GM21576 (cell line): ENCODE measurements at regions not wholly inside any gene's neighbourhood (a gene's known extent, or its start where the extent isn't known, plus 50 kb on each side); places are given as distances from the start of the nearest gene placed in this dataset.
A peak's percentile ranks its signal among the peaks of the same experiment; 100 is the strongest.
"Not testable (repeated sequence)": the region's sequence is repeated elsewhere in the genome, so short reads cannot be mapped to it uniquely, and the experiment has no call there.

Experiments used
- ATAC-seq: cut with Tn5 transposase; IDR thresholded peaks from one replicate; pipeline ENCODE4 v1.9.1; 2021; ENCODE audit warnings: mild to moderate bottlenecking, moderate library complexity; ENCODE audit not compliant: unreplicated experiment

- no peak for ATAC-seq
Observed at GRCh38 chr3:161689584-161690298, 193.1 kb downstream of the OTOL1 start.

DNA sequence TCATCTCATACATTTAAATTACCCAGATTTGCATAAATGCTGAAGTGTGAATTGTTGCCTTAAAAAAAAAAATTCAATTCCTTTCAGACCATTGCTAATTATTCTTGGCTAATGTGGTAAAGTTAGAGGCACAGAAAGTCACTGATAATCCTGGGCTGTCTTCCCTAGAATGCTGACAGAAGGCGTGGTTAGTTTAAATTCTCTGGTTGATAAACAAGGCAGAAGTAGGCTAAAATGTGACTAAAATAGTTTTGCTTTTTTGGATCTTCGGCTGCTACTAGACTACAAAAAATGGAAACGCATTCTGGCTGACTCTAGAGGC, 193.7 kb downstream of the OTOL1 start:
- no peak for ATAC-seq

GRCh38 chr3:161691677-161692076, 195.1 kb downstream of the OTOL1 start:
- ATAC-seq: no peak

- ATAC-seq: no peak
Observed at GRCh38 chr3:161694682-161695564, 198.3 kb downstream of the OTOL1 start.

DNA sequence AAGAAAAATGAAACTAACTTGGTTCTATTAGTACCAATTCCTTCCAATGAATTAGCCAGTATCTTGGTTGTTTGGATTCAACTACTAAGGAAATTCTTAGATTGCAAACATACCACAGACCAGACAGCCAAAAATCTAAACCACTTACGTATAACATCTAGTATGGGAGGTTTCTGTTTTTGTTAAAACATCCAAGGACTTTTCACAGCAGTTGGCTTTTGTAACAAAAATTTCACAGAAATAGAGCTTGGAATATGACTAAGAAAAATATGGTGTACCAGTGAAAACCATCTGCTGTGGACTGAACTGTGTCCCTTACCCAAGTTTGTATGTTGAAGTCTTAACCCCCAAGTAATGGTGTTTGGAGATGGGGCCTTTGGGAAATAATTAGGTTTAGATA, 199.2 kb downstream of the OTOL1 start:
- ATAC-seq: no peak

DNA sequence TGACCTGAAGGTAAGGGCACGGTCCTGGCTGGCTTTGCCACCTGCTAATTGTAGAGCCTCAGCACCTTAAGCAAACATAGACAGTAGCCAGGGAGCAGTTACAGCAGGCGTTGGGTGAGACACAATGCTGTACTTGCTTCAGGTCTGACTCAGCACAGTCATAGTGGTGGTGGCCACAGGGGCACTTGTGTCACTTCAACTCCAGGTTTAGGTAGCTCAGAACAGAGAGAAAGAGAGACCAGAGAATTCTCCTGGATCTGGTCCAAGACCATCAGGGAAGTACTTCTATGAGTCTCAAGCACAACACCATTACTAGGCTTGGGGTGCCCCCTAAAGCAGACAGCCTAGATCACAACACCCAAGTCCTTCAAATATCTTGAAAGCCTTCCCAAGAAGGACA, 204.4 kb downstream of the OTOL1 start:
- no peak for ATAC-seq

- ATAC-seq: not testable (repeated sequence)
Observed at GRCh38 chr3:161707253-161707652, 210.6 kb downstream of the OTOL1 start.

- no peak for ATAC-seq
Observed at GRCh38 chr3:161713731-161714130, 217.1 kb downstream of the OTOL1 start.

DNA sequence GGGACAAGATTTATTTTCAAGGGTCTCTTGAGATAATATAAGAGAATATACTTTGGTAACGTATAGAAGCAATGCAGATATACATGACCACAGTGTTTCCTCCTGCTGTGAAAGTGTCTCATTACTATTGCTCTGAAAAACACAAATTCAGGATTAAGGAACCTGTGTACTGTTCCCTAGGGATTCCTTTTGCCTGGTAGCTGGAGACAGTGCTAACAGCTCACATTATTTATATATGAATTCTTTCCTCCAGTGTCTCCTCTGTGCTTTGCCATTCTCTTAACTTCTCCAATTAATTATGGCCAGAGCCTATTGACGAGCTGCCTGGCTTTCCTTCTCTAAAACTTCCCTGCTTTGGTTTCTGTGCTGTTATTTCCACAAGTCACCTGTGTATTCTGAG, 235.4 kb downstream of the OTOL1 start:
- no peak for ATAC-seq

DNA sequence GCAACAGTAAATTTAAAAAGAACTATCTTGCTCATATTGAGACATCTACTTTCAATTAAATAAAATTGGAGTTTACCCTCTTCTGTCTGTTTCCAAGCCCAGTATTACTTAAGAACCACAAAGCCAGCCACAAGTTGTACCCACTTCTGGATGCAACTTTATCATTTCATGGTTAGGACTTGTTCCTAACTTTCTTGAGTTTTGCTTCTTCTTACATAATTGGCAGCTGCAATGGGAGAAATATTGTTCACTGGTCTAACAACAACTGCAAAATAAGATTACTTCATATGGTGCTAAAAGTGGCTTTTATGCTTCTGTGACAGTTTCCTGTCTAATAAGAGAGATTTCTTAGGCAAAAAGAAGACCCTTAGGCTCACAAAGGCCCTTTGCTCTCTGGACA, 240.6 kb downstream of the OTOL1 start:
- ATAC-seq: no peak

DNA sequence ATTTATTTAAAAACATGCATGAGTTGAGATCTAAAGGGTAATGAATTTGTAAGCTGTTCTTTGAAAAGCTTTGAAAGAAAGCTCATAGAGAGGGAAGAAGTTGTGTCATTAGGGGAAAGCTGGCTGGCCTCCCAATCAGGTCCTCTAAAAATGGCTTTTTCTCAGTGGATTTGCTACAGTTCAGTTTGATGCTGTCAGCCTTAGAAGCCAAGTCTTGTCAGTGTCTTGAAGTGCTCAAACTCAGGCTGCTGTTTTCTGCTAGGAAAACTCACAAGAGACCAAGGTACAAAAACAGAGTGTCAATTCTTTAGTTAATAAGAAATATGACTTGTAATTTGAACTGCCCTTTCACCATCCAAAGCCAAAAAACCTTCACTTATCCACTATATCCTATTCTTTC, 243.8 kb downstream of the OTOL1 start:
- no peak for ATAC-seq

GRCh38 chr3:161744366-161744765, 247.8 kb downstream of the OTOL1 start:
- ATAC-seq: no peak

DNA sequence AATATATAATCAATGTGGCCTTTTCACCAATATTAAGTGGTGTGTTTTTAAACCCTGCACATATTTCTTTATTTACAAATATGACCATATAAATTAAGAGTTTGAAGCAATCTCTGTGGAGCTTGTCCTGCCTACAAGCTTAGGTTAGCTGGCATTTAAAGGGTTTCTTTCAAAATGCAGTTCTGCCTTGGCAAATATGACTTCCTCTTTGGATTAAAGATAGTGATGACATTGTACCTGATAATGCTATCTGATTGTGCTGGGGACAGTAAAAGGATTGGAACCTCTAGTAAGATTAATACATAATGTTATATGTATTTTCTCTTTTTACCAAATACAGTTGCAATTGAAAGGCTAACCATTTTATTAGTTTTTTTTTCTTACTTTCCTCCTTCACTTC, 249.1 kb downstream of the OTOL1 start:
- no peak for ATAC-seq

- ATAC-seq: no peak
Observed at GRCh38 chr3:161748049-161748448, 251.4 kb downstream of the OTOL1 start.

- ATAC-seq: no peak
Observed at GRCh38 chr3:161754420-161755053, 257.9 kb downstream of the OTOL1 start.

DNA sequence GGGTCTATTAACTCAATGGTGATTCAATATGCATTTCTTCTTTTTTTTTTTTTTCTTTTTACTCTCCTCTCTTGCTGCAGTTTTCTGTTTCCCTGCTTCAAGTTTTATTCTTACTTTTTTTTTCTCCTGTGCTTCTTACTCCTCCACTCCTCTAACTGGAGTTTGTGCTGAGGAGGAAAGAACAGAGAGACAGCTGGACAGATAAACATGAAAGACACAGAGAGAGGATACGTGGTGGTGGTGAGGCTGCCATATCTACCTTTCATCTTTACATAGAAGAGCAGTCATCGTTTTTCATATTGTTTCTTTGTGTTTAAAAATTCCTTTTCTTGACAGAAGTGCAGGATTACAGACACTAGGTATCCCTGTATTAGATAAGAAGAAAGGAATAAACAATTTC, 262.8 kb downstream of the OTOL1 start:
- ATAC-seq: no peak

DNA sequence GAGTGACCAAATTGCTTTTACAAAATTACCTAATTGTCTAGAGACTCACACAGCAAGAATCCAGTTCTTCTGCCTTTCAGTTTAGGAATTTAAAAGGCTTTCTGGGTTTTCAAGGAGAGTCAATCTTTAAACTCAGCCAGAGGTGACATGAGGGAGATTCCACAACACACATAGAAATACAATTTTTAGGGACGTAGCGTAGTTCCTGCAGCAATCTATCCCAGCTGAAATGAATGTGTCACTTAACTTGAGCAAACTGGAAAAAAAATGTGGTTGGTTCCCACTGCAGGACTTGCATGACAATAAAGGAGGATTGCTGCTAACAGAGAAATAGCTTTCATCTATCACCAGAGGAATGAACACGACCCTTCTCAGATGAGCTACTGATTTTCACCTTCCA, 269.7 kb downstream of the OTOL1 start:
- ATAC-seq: no peak

GRCh38 chr3:161770484-161771386, 274.1 kb downstream of the OTOL1 start:
- peak; percentile 74 for ATAC-seq

DNA sequence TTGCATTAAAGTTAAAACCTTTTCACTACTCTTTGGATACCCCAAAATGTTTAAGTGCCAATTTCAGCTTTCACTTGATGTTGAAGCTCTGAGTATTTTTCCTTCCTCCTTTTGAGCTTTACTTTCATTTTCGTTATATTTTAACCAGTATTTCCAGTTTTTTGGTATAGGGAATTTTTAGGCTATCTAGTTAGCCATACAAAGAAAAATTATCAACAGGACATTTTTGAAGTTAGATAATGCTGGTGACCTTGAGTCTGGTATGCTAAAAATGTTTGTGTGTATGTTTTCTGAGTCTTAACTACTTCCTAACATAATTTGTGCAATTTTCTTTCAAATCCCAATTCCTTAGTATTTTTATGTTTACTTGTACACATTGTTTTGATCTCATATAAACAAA, 284.8 kb downstream of the OTOL1 start:
- ATAC-seq: no peak

DNA sequence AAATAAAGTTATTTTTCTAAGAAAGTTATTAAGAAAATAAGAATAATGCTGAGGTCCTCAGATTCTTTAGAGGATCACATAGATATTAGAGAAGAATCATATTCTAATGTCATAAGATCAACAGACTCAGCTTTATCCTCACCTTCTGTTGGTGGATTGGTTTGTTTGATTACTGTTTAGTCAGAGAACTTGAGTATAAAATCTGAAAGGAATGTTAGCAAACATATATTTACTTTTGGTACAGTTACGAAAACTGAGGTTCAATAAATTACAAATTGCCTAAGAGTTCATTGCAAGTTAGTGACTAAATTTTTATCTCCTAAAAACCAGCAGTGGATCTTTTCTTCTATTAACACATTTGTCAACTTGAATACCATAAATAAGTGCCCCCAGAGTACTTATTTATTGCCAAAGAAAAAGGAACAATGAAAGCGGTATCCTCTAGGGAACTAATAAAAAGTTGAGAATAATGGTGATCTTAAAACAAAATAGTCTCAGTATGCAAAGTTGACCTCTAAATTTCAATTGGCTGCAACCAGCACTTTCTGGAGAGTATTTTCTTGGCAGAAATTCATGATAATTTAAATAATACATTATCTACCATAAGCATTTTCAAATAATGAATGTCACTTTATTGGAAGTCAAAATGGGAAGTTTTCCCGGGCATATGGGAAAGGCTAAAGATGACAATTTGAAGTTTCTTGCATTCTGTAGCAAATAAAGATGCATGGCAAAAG, 296.8 kb downstream of the OTOL1 start:
- ATAC-seq: no peak
